Activated T-cell treated with anti-CD3 and anti-CD28 coated beads for 1 hour (primary cell): ENCODE measurements at regions not wholly inside any gene's neighbourhood (a gene's known extent, or its start where the extent isn't known, plus 50 kb on each side); places are given as distances from the start of the nearest gene placed in this dataset.
"Not testable (repeated sequence)": the region's sequence is repeated elsewhere in the genome, so short reads cannot be mapped to it uniquely, and the experiment has no call there.

Experiments used
- DNase-seq: peaks from one replicate; pipeline ENCODE4 v3.0.0-alpha.2; 2020; ENCODE audit warnings: low read depth

- no peak for DNase-seq
Measured at GRCh38 chr1:59176471-59176870, 120.4 kb upstream of the FGGY start.

DNA sequence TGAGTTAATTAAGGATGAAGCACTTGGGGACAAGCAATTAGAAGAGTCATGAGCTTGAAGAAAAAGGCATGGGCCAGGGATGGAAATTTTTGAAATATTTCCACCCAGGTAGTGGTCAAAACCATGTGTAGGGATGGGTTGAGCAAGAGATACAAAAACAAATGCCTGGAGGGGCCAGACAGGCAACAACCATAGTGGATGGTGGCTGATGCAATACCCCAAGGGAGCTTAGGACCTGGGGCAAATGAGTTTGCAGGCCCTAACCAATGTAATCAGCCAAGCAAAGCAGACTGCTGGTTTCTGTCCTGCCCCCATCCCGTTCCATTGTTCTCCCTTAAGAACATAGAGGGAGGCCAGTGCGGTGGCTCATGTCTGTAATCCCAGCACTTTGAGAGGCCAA is 119.1 kb upstream of the FGGY start:
- no peak for DNase-seq

DNA sequence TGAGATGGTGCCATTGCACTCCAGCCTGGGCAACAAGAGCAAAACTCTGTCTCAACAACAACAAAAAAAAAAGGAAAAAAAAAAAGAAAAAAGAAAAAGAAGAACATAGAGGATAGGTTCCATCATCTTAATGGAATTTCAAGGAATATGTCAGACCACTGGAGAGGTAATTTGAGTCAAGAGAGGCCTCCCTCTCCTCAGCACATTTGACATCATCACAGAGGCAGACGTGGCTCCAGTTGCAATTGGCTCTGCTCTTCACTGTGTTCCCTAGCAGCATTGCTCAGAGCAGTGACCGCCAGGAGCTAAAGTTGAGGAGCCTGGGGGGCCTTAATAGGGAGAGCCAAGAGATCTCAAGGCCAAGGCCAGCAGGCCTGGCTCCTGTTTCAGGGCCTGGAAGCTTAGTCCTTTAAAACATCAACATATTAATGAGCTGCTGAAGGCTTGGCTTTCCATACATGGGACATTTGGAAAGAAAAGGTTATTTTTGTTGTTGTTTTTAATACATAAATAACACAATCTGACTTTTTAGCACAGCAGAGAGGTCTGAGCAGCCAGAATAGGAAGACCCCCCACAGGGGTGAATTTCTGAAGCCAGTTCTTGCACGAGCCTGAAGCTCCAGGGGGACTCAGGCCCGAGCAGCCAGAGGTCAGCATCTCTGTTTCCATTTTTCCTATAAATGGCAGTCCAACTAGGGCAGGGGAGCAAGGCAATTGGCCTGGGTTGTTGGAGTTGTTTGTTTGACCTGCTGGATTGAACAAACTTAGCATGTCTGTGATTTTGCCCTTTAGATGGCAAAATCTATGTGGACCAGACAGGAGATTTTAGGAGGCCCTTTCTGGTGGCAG is 118.3 kb upstream of the FGGY start:
- DNase-seq = no peak

DNA sequence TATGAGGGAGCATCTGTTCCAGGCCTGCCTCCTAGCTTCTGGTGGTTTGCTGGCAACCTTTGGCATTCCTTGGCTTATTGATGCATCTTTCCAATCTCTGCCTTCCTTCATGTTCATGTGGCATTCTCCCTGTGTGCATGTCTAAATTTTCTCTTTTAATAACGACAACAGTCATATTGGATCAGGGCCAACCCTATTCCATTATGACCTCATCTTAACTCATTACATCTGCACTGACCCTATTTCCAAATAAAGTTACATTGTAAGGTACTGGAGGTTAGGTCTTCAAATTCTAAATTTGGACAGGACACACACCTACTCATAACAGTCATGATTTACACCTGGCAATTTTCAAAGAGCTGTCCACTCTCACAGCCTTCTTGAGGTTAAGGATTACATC is 117.2 kb upstream of the FGGY start:
- DNase-seq = no peak

- no peak for DNase-seq
Measured at GRCh38 chr1:59180735-59181134, 116.2 kb upstream of the FGGY start.

GRCh38 chr1:59183749-59184317 is 113.1 kb upstream of the FGGY start:
- no peak for DNase-seq

DNA sequence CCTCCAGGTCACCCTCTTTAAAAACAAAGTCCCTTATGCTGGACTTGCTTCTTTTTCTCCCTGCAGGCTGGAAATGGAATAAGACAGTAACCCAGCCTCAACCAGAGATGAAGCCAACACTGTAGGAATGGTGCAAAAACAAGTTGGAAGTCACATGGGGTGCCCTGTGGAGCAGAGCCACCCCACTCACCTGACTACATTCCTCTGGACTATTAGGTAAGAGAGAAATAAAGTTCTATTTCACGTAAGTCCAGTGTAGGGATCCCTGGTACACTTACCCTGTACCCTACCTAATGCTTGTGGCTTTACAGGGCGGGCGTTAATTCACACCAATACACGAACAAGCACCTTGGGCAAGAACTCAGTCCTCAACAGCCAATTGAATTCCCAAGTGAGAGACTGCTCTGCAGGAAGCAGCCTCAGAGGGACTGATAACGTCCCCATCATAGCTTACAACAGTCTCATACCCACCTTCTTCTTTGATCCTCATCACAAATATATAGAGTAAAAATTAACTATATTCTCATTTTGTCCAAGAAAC is 112.5 kb upstream of the FGGY start:
- no peak for DNase-seq

DNA sequence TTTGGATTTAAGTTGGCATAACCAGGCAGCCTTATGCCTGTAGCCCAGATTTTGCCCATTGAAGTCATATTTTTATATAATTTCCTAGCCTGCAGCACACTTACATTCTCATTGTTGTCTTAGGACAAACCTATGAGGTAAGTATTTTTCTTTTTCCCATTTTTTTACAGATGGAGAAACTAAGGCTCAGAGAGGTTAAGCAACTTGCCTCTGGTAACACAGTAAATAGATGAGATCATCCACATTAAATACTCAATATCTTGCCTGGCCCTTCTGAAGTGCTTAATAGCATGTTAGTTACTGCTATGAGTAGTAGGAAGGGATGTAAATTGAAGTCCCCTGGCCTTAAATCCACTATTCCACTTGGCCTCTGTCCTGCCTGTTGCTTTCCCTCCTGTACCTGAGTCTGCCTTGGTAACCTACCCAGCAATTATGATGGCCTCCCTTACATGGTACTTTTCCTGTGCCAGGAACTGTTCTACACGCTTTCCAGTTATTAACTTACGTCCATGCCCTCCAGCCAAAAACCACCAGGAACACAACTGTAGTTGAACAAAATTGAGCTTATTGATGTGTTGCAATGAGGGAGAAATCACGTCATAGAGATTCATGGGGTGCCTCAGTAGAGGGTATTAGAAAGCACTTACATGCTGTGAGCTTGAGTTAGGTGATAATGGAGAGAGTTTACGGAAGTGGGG is 111.6 kb upstream of the FGGY start:
- DNase-seq = no peak

GRCh38 chr1:59186656-59187055 is 110.2 kb upstream of the FGGY start:
- DNase-seq = no peak

GRCh38 chr1:59188413-59189213 is 108.3 kb upstream of the FGGY start:
- DNase-seq = no peak

- DNase-seq = no peak
Measured at GRCh38 chr1:59193443-59194093, 103.3 kb upstream of the FGGY start.

DNA sequence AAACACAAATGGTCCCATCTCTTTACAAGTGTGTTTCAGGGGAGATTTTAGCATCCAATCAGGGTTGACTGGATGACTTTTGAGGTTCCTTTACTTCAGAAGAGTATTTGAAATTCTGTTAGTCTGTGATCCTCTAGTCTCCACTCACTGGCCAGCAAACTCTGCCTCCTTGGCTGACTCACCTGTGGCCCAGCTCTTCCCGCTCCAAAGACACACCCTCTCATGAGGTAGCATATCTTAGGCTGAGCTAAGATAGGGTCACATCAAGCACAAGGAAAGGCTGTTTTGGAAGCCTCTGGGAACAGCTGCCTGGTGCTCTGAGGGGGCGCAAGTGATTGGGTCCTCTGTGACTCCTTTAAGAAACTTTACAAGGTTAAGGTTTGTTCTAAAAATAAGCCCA is 102.3 kb upstream of the FGGY start:
- DNase-seq = no peak

- no peak for DNase-seq
Measured at GRCh38 chr1:59195151-59195550, 101.7 kb upstream of the FGGY start.

DNA sequence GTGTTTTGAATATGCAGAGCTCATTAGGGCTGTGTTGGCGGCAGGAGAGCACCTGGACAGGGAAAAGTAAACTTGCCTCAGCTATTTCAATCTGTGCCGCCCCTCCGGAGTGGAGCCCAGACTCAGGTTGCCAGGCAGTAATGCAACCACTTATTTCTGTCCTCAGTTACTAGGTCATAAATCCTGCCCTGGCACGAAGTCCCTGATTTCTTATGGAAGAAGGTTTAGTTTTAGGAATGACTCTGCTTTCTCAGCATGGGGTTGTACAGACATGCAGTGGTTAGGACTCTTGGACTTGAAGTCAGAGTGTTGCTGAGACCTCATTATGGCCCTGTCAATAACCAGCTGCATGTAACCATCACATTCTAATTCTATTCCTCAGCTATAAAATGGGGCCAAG is 98.3 kb upstream of the FGGY start:
- no peak for DNase-seq

- no peak for DNase-seq
Measured at GRCh38 chr1:59199147-59199546, 97.7 kb upstream of the FGGY start.

- no peak for DNase-seq
Measured at GRCh38 chr1:59199719-59200376, 97.0 kb upstream of the FGGY start.

- DNase-seq = no peak
Measured at GRCh38 chr1:59201341-59201740, 95.6 kb upstream of the FGGY start.

DNA sequence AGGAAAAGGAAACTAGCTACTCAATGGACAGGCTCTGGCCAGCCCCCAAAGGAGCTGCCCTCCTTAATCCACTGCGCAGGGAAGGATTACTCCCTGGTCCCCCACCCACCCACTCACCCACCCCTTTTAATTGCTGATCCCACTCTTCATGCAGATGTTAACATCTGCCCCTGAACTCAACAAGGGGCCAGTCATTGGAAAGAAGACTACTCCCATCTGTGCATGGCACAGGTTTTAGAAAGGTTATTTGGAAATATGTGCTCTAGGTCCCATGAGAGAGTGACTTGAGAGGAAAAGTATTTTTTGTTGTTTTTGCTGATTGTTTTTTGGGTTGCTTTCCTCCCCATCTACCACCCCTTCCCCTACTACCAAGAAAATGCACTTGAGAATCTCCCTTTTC is 94.4 kb upstream of the FGGY start:
- no peak for DNase-seq

- no peak for DNase-seq
Measured at GRCh38 chr1:59204001-59204400, 92.9 kb upstream of the FGGY start.

GRCh38 chr1:59206616-59207015 is 90.3 kb upstream of the FGGY start:
- DNase-seq = not testable (repeated sequence)

GRCh38 chr1:59210430-59210829 is 86.5 kb upstream of the FGGY start:
- DNase-seq = not testable (repeated sequence)
